RWPE2 (cell line): ENCODE measurements at regions not wholly inside any gene's neighbourhood (a gene's known extent, or its start where the extent isn't known, plus 50 kb on each side); places are given as distances from the start of the nearest gene placed in this dataset.

ENCODE experiments used
- ATAC-seq: fragments of 200-7000 bp; cut with Tn5 transposase; 3 replicates; pipeline ENCODE4 v1.9.1; 2021; ENCODE audit warnings: low read depth
- DNase-seq: peaks from one replicate; pipeline ENCODE4 v3.0.0-alpha.2; 2020; ENCODE audit warnings: low spot score
- H3K27ac ChIP-seq: fragments of 450-650 bp; 2 replicates; pipeline ENCODE4 v1.5.1; 2017; ENCODE audit warnings: mild to moderate bottlenecking; ENCODE audit not compliant: poor library complexity, severe bottlenecking
- H3K27me3 ChIP-seq: fragments of 250-450 bp; sonication (Bioruptor Pico); 2 replicates; pipeline ENCODE4 v1.5.1; 2021; ENCODE audit warnings: mild to moderate bottlenecking, moderate library complexity; ENCODE audit not compliant: insufficient read depth, poor library complexity, severe bottlenecking
- H3K36me3 ChIP-seq: fragments of 250-450 bp; sonication (Bioruptor Pico); 2 replicates; pipeline ENCODE4 v1.5.1; 2020; ENCODE audit warnings: low read depth, mild to moderate bottlenecking, moderate library complexity
- H3K4me1 ChIP-seq: fragments of 250-450 bp; sonication (Bioruptor Pico); 2 replicates; pipeline ENCODE4 v1.5.1; 2021; ENCODE audit warnings: mild to moderate bottlenecking, moderate library complexity; ENCODE audit not compliant: insufficient read depth, poor library complexity, severe bottlenecking
- H3K4me3 ChIP-seq: fragments of 250-450 bp; sonication (Bioruptor Pico); 2 replicates; pipeline ENCODE4 v1.5.1; 2021; ENCODE audit warnings: mild to moderate bottlenecking, moderate library complexity; ENCODE audit not compliant: severe bottlenecking
- H3K9me3 ChIP-seq: fragments of 250-450 bp; sonication (Bioruptor Pico); 2 replicates; pipeline ENCODE4 v1.5.1; 2021; ENCODE audit warnings: mild to moderate bottlenecking, moderate library complexity; ENCODE audit not compliant: severe bottlenecking
- TF ChIP-seq, protein P1 (sequence below): fragments of 450-650 bp; IDR thresholded peaks from one replicate; pipeline ENCODE4 v1.5.1; 2017; ENCODE audit warnings: mild to moderate bottlenecking, moderate library complexity; ENCODE audit not compliant: poor library complexity, severe bottlenecking

DNA sequence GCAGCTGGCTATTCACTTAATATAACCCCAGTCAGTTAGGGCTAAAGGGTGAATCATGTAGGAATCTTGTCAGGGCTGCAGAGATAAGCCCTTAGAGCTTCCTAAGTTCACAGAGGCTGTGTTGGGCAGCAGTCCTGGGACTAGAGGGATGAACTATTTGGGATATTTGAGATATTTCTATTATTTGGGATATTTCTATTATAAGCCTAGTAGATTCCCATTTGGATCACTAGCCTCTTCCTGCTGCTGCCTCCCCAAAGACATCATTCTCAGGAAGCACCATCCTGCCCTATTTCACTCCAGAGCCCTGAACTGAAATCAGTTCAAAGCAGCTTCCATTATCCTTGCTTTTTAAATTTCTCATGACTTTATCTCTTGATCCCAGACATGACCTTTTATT, 501.3 kb downstream of the NUF2 start:
- DNase-seq (no peak), ATAC-seq (no peak)
- H3K27ac ChIP-seq, result no peak overlapping the region
- no peaks in the 10 kb centered on the region for H3K9me3 ChIP-seq
- H3K27me3 ChIP-seq, result no peaks in the 10 kb centered on the region
- H3K4me3 ChIP-seq, result no peak overlapping the region
- peaks cover 11% of the 10 kb centered on the region for H3K4me1 ChIP-seq
- TF ChIP-seq, protein P1, sequence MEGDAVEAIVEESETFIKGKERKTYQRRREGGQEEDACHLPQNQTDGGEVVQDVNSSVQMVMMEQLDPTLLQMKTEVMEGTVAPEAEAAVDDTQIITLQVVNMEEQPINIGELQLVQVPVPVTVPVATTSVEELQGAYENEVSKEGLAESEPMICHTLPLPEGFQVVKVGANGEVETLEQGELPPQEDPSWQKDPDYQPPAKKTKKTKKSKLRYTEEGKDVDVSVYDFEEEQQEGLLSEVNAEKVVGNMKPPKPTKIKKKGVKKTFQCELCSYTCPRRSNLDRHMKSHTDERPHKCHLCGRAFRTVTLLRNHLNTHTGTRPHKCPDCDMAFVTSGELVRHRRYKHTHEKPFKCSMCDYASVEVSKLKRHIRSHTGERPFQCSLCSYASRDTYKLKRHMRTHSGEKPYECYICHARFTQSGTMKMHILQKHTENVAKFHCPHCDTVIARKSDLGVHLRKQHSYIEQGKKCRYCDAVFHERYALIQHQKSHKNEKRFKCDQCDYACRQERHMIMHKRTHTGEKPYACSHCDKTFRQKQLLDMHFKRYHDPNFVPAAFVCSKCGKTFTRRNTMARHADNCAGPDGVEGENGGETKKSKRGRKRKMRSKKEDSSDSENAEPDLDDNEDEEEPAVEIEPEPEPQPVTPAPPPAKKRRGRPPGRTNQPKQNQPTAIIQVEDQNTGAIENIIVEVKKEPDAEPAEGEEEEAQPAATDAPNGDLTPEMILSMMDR, result no peak
- no peaks in the 10 kb centered on the region for H3K36me3 ChIP-seq

DNA sequence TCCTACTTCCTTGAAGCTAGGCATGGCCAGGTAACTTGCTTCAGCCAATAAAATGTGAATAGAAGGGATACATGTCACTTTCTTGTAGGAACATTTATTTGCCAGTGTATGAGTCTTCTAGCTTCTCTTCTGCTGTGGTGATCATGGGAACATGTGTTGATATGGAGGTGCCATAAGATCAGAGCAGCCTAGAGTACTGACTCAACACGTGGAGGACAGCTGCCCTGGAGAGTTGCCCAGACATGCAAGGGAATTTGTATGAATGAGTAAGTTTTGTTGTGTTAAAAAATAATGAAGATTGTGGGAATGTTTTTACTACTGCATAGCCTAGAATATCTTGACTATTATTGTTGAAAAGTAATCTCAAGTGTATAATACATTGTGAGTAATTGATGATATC, 502.3 kb downstream of the NUF2 start:
- H3K27me3 ChIP-seq, result no peaks in the 10 kb centered on the region
- no peaks in the 10 kb centered on the region for H3K36me3 ChIP-seq
- peak; percentile 59 for DNase-seq
- no peak overlapping the region for H3K4me3 ChIP-seq
- peak; percentile 81 for ATAC-seq
- H3K4me1 ChIP-seq, result peaks cover 11% of the 10 kb centered on the region
- TF ChIP-seq, protein P1, result no peak
- peak overlapping the region; percentile 41 for H3K27ac ChIP-seq
- no peaks in the 10 kb centered on the region for H3K9me3 ChIP-seq

DNA sequence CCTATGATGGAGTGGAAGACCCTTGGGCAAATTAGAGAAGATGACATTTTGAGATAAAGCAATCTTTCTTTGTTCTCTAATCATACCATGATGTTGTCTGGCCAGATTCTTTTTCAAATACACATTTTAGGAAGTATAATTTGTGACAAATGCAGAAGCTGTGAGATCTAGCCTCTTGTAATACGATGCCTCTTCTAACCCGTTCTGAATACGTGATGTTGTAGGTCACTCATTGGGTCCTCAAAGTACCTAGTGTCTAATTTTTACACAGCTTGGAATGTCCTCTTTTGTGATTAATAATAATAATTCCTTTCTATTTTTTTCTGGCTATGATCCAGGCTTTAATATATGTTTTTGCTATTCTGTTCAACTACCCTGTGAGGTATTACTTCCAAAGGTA, 502.7 kb downstream of the NUF2 start:
- Histone ChIP-seq H3K27me3 (no peaks in the 10 kb centered on the region), H3K4me3 (no peak overlapping the region), H3K27ac (peak overlapping the region; percentile 41), H3K4me1 (peaks cover 11% of the 10 kb centered on the region), H3K9me3 (no peaks in the 10 kb centered on the region), H3K36me3 (no peaks in the 10 kb centered on the region)
- DNase-seq (no peak), ATAC-seq (peak; percentile 65)
- TF ChIP-seq, protein P1, result no peak

- ATAC-seq, result no peak
- no peak overlapping the region for H3K27ac ChIP-seq
- no peaks in the 10 kb centered on the region for H3K27me3 ChIP-seq
- DNase-seq, result no peak
- TF ChIP-seq, protein P1, result no peak
- H3K9me3 ChIP-seq, result no peaks in the 10 kb centered on the region
- H3K4me3 ChIP-seq, result no peak overlapping the region
- no peaks in the 10 kb centered on the region for H3K36me3 ChIP-seq
- peaks cover 11% of the 10 kb centered on the region for H3K4me1 ChIP-seq
Observed at GRCh38 chr1:163826500-163826899, 504.7 kb downstream of the NUF2 start.

DNA sequence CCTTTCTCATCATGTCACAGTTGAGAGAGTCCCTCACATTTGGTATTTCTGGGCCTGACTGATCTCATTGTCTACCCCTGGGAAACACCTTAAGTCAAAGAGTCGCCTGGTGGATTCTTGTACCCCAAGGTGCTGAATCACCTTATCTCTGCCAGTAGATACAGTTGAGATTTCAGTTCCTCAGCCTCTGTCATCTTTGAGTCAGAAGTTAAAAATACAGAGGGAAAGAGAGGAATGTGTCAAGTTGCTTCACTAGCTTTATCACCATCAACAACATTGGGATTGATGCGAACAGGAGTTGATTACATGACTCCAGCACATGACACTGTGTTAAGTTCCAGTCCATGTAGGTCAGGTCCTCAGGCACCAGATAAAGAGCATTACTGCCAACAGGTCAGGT, 513.0 kb downstream of the NUF2 start:
- TF ChIP-seq, protein P1, result no peak
- DNase-seq, result no peak
- H3K4me1 ChIP-seq, result no peaks in the 10 kb centered on the region
- no peak overlapping the region for H3K4me3 ChIP-seq
- H3K36me3 ChIP-seq, result no peaks in the 10 kb centered on the region
- ATAC-seq, result no peak
- no peaks in the 10 kb centered on the region for H3K27me3 ChIP-seq
- no peaks in the 10 kb centered on the region for H3K9me3 ChIP-seq
- no peak overlapping the region for H3K27ac ChIP-seq
